Activated CD4-positive, alpha-beta T cell treated with anti-CD3 and anti-CD28 coated beads for 4 hours (primary cell): ENCODE measurements at regions not wholly inside any gene's neighbourhood (a gene's known extent, or its start where the extent isn't known, plus 50 kb on each side); places are given as distances from the start of the nearest gene placed in this dataset.
A peak's percentile ranks its signal among the peaks of the same experiment; 100 is the strongest.
"Not testable (repeated sequence)": the region's sequence is repeated elsewhere in the genome, so short reads cannot be mapped to it uniquely, and the experiment has no call there.

Experiments
- DNase-seq, 2 donors: peaks; one replicate each; pipeline ENCODE4 v3.0.0-alpha.2; 2020

GRCh38 chr6:150684161-150684560, 84.5 kb downstream of the PLEKHG1 start:
- no peak for DNase-seq

- no peak for DNase-seq
Measured at GRCh38 chr6:150684714-150685459, 85.2 kb downstream of the PLEKHG1 start.

GRCh38 chr6:150685860-150686259, 86.2 kb downstream of the PLEKHG1 start:
- peak; percentile 34 to 50 for DNase-seq

GRCh38 chr6:150686566-150686965, 86.9 kb downstream of the PLEKHG1 start:
- DNase-seq: no peak

GRCh38 chr6:150687508-150687907, 87.8 kb downstream of the PLEKHG1 start:
- no peak for DNase-seq

- no peak for DNase-seq
Measured at GRCh38 chr6:150689900-150690590, 90.4 kb downstream of the PLEKHG1 start.

- no peak for DNase-seq
Measured at GRCh38 chr6:150690681-150691080, 91.0 kb downstream of the PLEKHG1 start.

- DNase-seq: no peak
Measured at GRCh38 chr6:150691463-150691862, 91.8 kb downstream of the PLEKHG1 start.

- DNase-seq: no peak
Measured at GRCh38 chr6:150692604-150693003, 92.9 kb downstream of the PLEKHG1 start.

- DNase-seq: no peak
Measured at GRCh38 chr6:150694889-150695288, 95.2 kb downstream of the PLEKHG1 start.

- DNase-seq: no peak
Measured at GRCh38 chr6:150695652-150696051, 96.0 kb downstream of the PLEKHG1 start.

GRCh38 chr6:150696190-150696589, 96.5 kb downstream of the PLEKHG1 start:
- no peak for DNase-seq

GRCh38 chr6:150696918-150697317, 97.2 kb downstream of the PLEKHG1 start:
- not testable (repeated sequence) for DNase-seq

- no peak for DNase-seq
Measured at GRCh38 chr6:150697515-150697914, 97.8 kb downstream of the PLEKHG1 start.

- no peak for DNase-seq
Measured at GRCh38 chr6:150698391-150698790, 98.7 kb downstream of the PLEKHG1 start.

- no peak for DNase-seq
Measured at GRCh38 chr6:150702675-150703074, 103.0 kb downstream of the PLEKHG1 start.

- no peak for DNase-seq
Measured at GRCh38 chr6:150704447-150705192, 104.9 kb downstream of the PLEKHG1 start.

GRCh38 chr6:150705392-150705791, 105.7 kb downstream of the PLEKHG1 start:
- no peak for DNase-seq

GRCh38 chr6:150710236-150710635, 110.6 kb downstream of the PLEKHG1 start:
- no peak for DNase-seq

- DNase-seq: no peak
Measured at GRCh38 chr6:150711061-150711460, 111.4 kb downstream of the PLEKHG1 start.

- no peak for DNase-seq
Measured at GRCh38 chr6:150711584-150712504, 112.2 kb downstream of the PLEKHG1 start.

- no peak for DNase-seq
Measured at GRCh38 chr6:150712505-150713252, 113.0 kb downstream of the PLEKHG1 start.
